ENCODE measurements at regions not wholly inside any gene's neighbourhood (a gene's known extent, or its start where the extent isn't known, plus 50 kb on each side); places are given as distances from the start of the nearest gene placed in this dataset.

DNA sequence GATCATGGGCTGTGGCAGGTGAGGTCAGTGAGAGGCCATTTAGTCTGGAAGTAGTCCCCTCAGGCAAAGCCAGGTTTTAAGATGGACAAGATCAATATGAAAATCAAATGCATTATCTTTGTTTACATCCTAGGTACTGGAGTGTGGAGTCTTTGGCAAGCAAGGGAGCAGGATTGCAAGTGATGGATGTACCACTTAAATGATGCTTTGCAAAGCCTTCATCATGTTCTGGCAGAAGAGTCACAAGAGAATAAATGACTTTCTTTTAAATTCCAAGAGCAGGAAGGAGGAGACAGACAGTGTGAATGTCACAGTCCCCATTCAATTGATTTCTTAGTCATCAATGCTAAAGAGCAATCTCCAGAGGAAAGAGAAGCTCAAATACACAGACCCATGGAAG, 908.3 kb downstream of the FAM181B start:
- Histone ChIP-seq H3K27ac (ENCODE audit: low read depth, low read length) (no peak overlapping the region), H3K36me3 (ENCODE audit: control insufficient read depth, insufficient read depth, low read length) (no peaks in the 10 kb centered on the region), H3K4me1 (ENCODE audit: control insufficient read depth, insufficient read depth, low read length) (no peaks in the 10 kb centered on the region), H3K9me3 (ENCODE audit: control insufficient read depth, low read length) (no peaks in the 10 kb centered on the region), H3K27me3 (ENCODE audit: control insufficient read depth, insufficient read depth, low read length, poor library complexity, severe bottlenecking) (no peaks in the 10 kb centered on the region), H3K9ac (ENCODE audit: extremely low read depth, low read length, poor library complexity, severe bottlenecking) (no peak overlapping the region), H3K4me3 (ENCODE audit: low read length) (no peak overlapping the region)
- H3K9me3 Mint-ChIP-seq: no peaks in the 10 kb centered on the region
- H3K4me1 Mint-ChIP-seq: peaks cover 19% of the 10 kb centered on the region
- no peaks in the 10 kb centered on the region for H3K27me3 Mint-ChIP-seq (ENCODE audit: insufficient read depth)
- TF ChIP-seq, protein P1, sequence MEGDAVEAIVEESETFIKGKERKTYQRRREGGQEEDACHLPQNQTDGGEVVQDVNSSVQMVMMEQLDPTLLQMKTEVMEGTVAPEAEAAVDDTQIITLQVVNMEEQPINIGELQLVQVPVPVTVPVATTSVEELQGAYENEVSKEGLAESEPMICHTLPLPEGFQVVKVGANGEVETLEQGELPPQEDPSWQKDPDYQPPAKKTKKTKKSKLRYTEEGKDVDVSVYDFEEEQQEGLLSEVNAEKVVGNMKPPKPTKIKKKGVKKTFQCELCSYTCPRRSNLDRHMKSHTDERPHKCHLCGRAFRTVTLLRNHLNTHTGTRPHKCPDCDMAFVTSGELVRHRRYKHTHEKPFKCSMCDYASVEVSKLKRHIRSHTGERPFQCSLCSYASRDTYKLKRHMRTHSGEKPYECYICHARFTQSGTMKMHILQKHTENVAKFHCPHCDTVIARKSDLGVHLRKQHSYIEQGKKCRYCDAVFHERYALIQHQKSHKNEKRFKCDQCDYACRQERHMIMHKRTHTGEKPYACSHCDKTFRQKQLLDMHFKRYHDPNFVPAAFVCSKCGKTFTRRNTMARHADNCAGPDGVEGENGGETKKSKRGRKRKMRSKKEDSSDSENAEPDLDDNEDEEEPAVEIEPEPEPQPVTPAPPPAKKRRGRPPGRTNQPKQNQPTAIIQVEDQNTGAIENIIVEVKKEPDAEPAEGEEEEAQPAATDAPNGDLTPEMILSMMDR (conservative IDR thresholded peaks at IDR 0.05): no peak
- H3K4me3 Mint-ChIP-seq: no peak overlapping the region
- no peak overlapping the region for H3K27ac Mint-ChIP-seq
- H3K36me3 Mint-ChIP-seq (ENCODE audit: low read depth): no peaks in the 10 kb centered on the region
- DNase-seq: no peak

DNA sequence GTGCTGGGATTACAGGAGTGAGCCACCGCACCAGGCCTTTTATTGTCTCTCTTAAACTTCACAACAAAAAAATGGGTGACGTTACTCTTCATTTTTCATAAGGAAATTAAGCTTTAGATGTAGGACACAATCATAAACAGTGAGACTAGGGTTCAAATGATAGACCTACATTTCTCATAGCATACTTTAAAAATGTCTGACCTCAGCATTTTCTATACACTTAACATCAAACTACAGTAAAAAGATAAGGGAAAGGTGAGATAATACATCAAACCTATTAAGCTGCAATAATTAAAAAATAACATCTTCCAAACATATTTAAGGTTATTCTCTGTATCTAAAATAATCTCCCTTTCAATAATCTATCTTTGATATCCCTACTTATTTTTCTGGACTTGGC, 914.2 kb downstream of the FAM181B start:
- 93% methylated on average over 2 of the region's 2 CpGs; no CpG with 5 or more reads in 1 of the 2 experiments for WGBS, 2 experiments (ENCODE audit: insufficient coverage in 1 of 2, insufficient read length in 1 of 2)
- no peak overlapping the region for H3K27ac ChIP-seq (ENCODE audit: low read depth, low read length)

DNA sequence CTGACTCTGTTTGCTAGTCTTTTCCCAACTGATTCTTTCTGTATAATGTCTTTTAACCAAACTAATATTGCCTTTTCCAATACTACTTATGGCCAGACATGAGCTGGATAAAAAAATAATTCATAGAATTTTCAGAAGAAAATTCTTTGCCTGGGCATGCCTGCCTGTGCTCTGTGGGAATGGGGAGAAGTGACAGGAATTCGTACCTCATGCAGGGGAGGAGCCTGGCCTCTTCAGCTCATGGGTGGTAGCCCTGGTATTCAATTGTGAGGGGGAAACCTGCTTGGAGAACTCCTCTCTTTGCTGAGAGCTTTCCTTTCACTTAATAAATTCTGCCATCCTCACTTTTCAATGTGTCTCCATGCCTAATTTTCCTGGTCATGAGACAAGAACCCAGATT, 928.8 kb downstream of the FAM181B start:
- Mint-ChIP-seq H3K9me3 (peaks cover 13% of the 10 kb centered on the region), H3K27ac (no peak overlapping the region), H3K4me3 (no peak overlapping the region), H3K27me3 (ENCODE audit: insufficient read depth) (no peaks in the 10 kb centered on the region), H3K36me3 (ENCODE audit: low read depth) (peaks cover 8% of the 10 kb centered on the region), H3K4me1 (peaks cover 36% of the 10 kb centered on the region)
- no peak overlapping the region for H3K9ac ChIP-seq (ENCODE audit: extremely low read depth, low read length, poor library complexity, severe bottlenecking)
- H3K27ac ChIP-seq (ENCODE audit: low read depth, low read length): no peak overlapping the region
- H3K4me1 ChIP-seq (ENCODE audit: control insufficient read depth, insufficient read depth, low read length): no peaks in the 10 kb centered on the region
- no peaks in the 10 kb centered on the region for H3K36me3 ChIP-seq (ENCODE audit: control insufficient read depth, insufficient read depth, low read length)
- no CpG with 5 or more reads among the region's 1 CpG for WGBS, 2 experiments (ENCODE audit: insufficient coverage in 1 of 2, insufficient read length in 1 of 2)
- no peak overlapping the region for H3K4me3 ChIP-seq (ENCODE audit: low read length)
- TF ChIP-seq, protein P1 (conservative IDR thresholded peaks at IDR 0.05): no peak
- H3K27me3 ChIP-seq (ENCODE audit: control insufficient read depth, insufficient read depth, low read length, poor library complexity, severe bottlenecking): no peaks in the 10 kb centered on the region
- no peak for DNase-seq
- H3K9me3 ChIP-seq (ENCODE audit: control insufficient read depth, low read length): no peaks in the 10 kb centered on the region

More for the DNA sequence above, 914.2 kb downstream of the FAM181B start:
- H3K4me1 ChIP-seq (ENCODE audit: control insufficient read depth, insufficient read depth, low read length): no peaks in the 10 kb centered on the region
- H3K36me3 Mint-ChIP-seq (ENCODE audit: low read depth): no peaks in the 10 kb centered on the region
- no peaks in the 10 kb centered on the region for H3K9me3 ChIP-seq (ENCODE audit: control insufficient read depth, low read length)
- no peak overlapping the region for H3K27ac Mint-ChIP-seq
- peaks cover 16% of the 10 kb centered on the region for H3K4me1 Mint-ChIP-seq
- TF ChIP-seq, protein P1 (conservative IDR thresholded peaks at IDR 0.05): no peak
- no peaks in the 10 kb centered on the region for H3K36me3 ChIP-seq (ENCODE audit: control insufficient read depth, insufficient read depth, low read length)
- no peaks in the 10 kb centered on the region for H3K27me3 ChIP-seq (ENCODE audit: control insufficient read depth, insufficient read depth, low read length, poor library complexity, severe bottlenecking)
- no peaks in the 10 kb centered on the region for H3K9me3 Mint-ChIP-seq
- H3K4me3 Mint-ChIP-seq: no peak overlapping the region
- H3K9ac ChIP-seq (ENCODE audit: extremely low read depth, low read length, poor library complexity, severe bottlenecking): no peak overlapping the region
- no peak overlapping the region for H3K4me3 ChIP-seq (ENCODE audit: low read length)
- no peaks in the 10 kb centered on the region for H3K27me3 Mint-ChIP-seq (ENCODE audit: insufficient read depth)
- no peak for DNase-seq

All from endodermal cell (in vitro differentiated cells).